B cell (primary cell): ENCODE measurements at regions not wholly inside any gene's neighbourhood (a gene's known extent, or its start where the extent isn't known, plus 50 kb on each side); places are given as distances from the start of the nearest gene placed in this dataset.

ENCODE experiments used
- ATAC-seq: fragments of 200-7000 bp; cut with Tn5 transposase; one replicate; pipeline ENCODE4 v1.10.0; 2021; ENCODE audit warnings: low read depth, mild to moderate bottlenecking, moderate number of reproducible peaks, moderate library complexity
- CTCF ChIA-PET: fragments of 350-600 bp; sonication (Branson Sonifier 250); formaldehyde crosslinking; loops from one replicate; lab custom pipeline; 2021; ENCODE audit warnings: antibody characterized with exemption, inconsistent platforms; lab: Charles Lee
- POLR2A ChIA-PET: fragments of 350-600 bp; sonication (Branson Sonifier 250); formaldehyde crosslinking; loops from one replicate; lab custom pipeline; 2021; ENCODE audit warnings: antibody characterized with exemption; lab: Charles Lee
- DNase-seq: peaks from one replicate; pipeline ENCODE4 v3.0.0; 2013
- H2AFZ ChIP-seq: 2 replicates; pipeline ENCODE4 v1.6.1; 2012; ENCODE audit warnings: mild to moderate bottlenecking, low read depth, low read length; ENCODE audit not compliant: insufficient read depth, poor library complexity, severe bottlenecking
- H3K27ac ChIP-seq, 2 donors: 1 replicate in 1 of 2; 2 replicates in 1 of 2; pipeline ENCODE4 v1.5.1; 2012 to 2013; ENCODE audit warnings: low read length in 2 of 2, mild to moderate bottlenecking in 2 of 2, moderate library complexity in 1 of 2
- H3K27me3 ChIP-seq, 4 experiments: fragments of 200-600 bp in 1 of 4; sonication (generic) in 1 of 4; replicated peaks in 1 of 4; 1 replicate in 2 of 4; 2 replicates in 2 of 4; pipeline versions ENCODE4 v1.6.1 to v1.7.0; 2013 to 2016; ENCODE audit warnings: low read length in 3 of 4, mild to moderate bottlenecking in 2 of 4, mixed read lengths in 1 of 4, moderate library complexity in 1 of 4; ENCODE audit not compliant: insufficient read depth in 4 of 4, control insufficient read depth in 3 of 4; ENCODE audit errors: control extremely low read depth in 1 of 4
- H3K36me3 ChIP-seq, 2 experiments: replicated peaks in 1 of 2; 1 replicate in 1 of 2; 2 replicates in 1 of 2; pipeline versions ENCODE4 v1.6.1 to v1.7.1; 2013; ENCODE audit warnings: low read length in 1 of 2; ENCODE audit not compliant: insufficient read depth in 2 of 2, control insufficient read depth in 1 of 2; ENCODE audit errors: control extremely low read depth in 1 of 2, extremely low read depth in 1 of 2
- H3K4me1 ChIP-seq, 2 donors: fragments of 200-600 bp in 1 of 2; sonication (generic) in 1 of 2; 1 replicate in 1 of 2; 2 replicates in 1 of 2; pipeline versions ENCODE4 v1.5.1 to v1.6.1; 2013 to 2017; ENCODE audit warnings: low read length in 2 of 2; ENCODE audit not compliant: control insufficient read depth in 2 of 2, insufficient read depth in 2 of 2
- H3K4me2 ChIP-seq: replicated peaks from 2 replicates; pipeline ENCODE3; 2012; ENCODE audit warnings: mild to moderate bottlenecking, low read depth, low read length; ENCODE audit not compliant: poor library complexity, severe bottlenecking
- H3K4me3 ChIP-seq, 5 experiments: fragments of 200-600 bp in 1 of 5; sonication (generic) in 1 of 5; 1 replicate in 3 of 5; 2 replicates in 2 of 5; pipeline versions ENCODE4 v1.5.1 to v1.7.0; 2011 to 2016; ENCODE audit warnings: low read length in 4 of 5, mild to moderate bottlenecking in 4 of 5, low read depth in 2 of 5, control low read depth in 1 of 5, moderate library complexity in 1 of 5; ENCODE audit not compliant: insufficient read depth in 1 of 5; ENCODE audit errors: control extremely low read depth in 1 of 5, extremely low read depth in 1 of 5
- H3K79me2 ChIP-seq: fragments of 200-600 bp; sonication (generic); one replicate; pipeline ENCODE4 v1.6.0; 2016; ENCODE audit warnings: low read length; ENCODE audit not compliant: control insufficient read depth, insufficient read depth
- H3K9ac ChIP-seq: fragments of 200-600 bp; sonication (generic); 2 replicates; pipeline ENCODE4 v1.6.1; 2017; ENCODE audit warnings: mild to moderate bottlenecking, low read length, moderate library complexity
- H3K9me3 ChIP-seq, 3 donors: one replicate each; pipeline versions ENCODE4 v1.6.1 to v1.7.1; 2013; ENCODE audit warnings: low read length in 2 of 3; ENCODE audit not compliant: control insufficient read depth in 2 of 3, insufficient read depth in 1 of 3; ENCODE audit errors: control extremely low read depth in 1 of 3
- H4K20me1 ChIP-seq: 2 replicates; pipeline ENCODE4 v1.6.0; 2012; ENCODE audit warnings: mild to moderate bottlenecking, low read length; ENCODE audit not compliant: insufficient read depth, control insufficient read depth, poor library complexity, severe bottlenecking
- H3K27ac Mint-ChIP-seq: one replicate; pipeline ENCODE4 v1.8.0; 2021; ENCODE audit warnings: mixed read lengths
- H3K27me3 Mint-ChIP-seq: one replicate; pipeline ENCODE4 v1.8.0; 2021; ENCODE audit warnings: mixed read lengths
- H3K4me1 Mint-ChIP-seq: one replicate; pipeline ENCODE4 v1.8.0; 2021; ENCODE audit warnings: mixed read lengths
- H3K4me3 Mint-ChIP-seq: one replicate; pipeline ENCODE4 v1.8.0; 2021; ENCODE audit warnings: mixed read lengths
- H3K9me3 Mint-ChIP-seq: one replicate; pipeline ENCODE4 v1.8.0; 2022; ENCODE audit warnings: mixed read lengths; ENCODE audit not compliant: insufficient read depth
- EZH2 ChIP-seq: IDR thresholded peaks from 2 replicates; pipeline ENCODE4 v1.6.1; 2012; ENCODE audit warnings: borderline replicate concordance, low read depth, mild to moderate bottlenecking, moderate library complexity, low read length; ENCODE audit not compliant: insufficient read depth, poor library complexity, severe bottlenecking
- WGBS: methylation state at CpG from one replicate; pipeline ENCODE4 v1.1.5; 2013; ENCODE audit warnings: missing lambda C conversion rate; ENCODE audit not compliant: insufficient coverage; 5-methylcytosine and 5-hydroxymethylcytosine counted together
- intact Hi-C: fragments of 100-400 bp; cut with micrococcal nuclease; formaldehyde crosslinking; loops from one replicate; pipeline ENCODE4 v1.10.0; 2022
- TF ChIP-seq, protein P1 (sequence below): fragments of 200-600 bp; IDR thresholded peaks from one replicate; pipeline ENCODE4 v1.8.0; 2022; ENCODE audit warnings: antibody characterized with exemption, mild to moderate bottlenecking

DNA sequence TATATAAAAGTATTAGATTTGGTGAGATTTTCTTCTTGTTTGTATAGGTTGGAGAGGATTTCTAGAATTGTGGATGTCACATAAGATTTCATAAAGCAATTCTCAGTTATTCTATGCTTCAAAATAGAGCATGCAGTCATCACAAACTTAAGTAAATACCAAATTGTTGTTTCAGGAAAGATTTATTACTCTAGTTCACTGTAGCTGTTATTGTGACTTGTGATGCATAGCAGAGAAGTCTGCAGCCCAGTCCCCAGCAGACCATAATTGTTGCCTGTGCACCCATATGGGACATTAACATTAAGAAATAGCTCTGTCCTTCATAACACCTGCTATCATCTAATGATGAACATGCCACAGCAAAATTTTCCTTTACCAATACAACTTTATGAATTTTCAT, 228.0 kb upstream of the FAM83B start:
- Histone ChIP-seq H3K79me2 (no peaks in the 10 kb centered on the region), H3K36me3 (no peaks in the 10 kb centered on the region), H3K27me3 (no peaks in the 10 kb centered on the region), H2AFZ (no peak overlapping the region), H3K4me3 (no peak overlapping the region), H3K27ac (no peak overlapping the region), H3K4me1 (no peaks in the 10 kb centered on the region), H3K9ac (no peak overlapping the region), H3K4me2 (no peak overlapping the region), H3K9me3 (peaks cover 0 to 5% (median 0%) of the 10 kb centered on the region in 3 donors), H4K20me1 (no peaks in the 10 kb centered on the region)
- ATAC-seq, result no peak
- no peaks in the 10 kb centered on the region for H3K27me3 Mint-ChIP-seq
- intact Hi-C loops, result no loop called here
- no peak overlapping the region for H3K4me3 Mint-ChIP-seq
- H3K9me3 Mint-ChIP-seq, result no peaks in the 10 kb centered on the region
- ChIA-PET POLR2A (no interaction called here), CTCF (no interaction called here)
- DNase-seq, result no peak
- no peak overlapping the region for H3K27ac Mint-ChIP-seq
- no peak for TF ChIP-seq EZH2
- TF ChIP-seq, protein P1, sequence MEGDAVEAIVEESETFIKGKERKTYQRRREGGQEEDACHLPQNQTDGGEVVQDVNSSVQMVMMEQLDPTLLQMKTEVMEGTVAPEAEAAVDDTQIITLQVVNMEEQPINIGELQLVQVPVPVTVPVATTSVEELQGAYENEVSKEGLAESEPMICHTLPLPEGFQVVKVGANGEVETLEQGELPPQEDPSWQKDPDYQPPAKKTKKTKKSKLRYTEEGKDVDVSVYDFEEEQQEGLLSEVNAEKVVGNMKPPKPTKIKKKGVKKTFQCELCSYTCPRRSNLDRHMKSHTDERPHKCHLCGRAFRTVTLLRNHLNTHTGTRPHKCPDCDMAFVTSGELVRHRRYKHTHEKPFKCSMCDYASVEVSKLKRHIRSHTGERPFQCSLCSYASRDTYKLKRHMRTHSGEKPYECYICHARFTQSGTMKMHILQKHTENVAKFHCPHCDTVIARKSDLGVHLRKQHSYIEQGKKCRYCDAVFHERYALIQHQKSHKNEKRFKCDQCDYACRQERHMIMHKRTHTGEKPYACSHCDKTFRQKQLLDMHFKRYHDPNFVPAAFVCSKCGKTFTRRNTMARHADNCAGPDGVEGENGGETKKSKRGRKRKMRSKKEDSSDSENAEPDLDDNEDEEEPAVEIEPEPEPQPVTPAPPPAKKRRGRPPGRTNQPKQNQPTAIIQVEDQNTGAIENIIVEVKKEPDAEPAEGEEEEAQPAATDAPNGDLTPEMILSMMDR, result no peak
- H3K4me1 Mint-ChIP-seq, result no peaks in the 10 kb centered on the region

DNA sequence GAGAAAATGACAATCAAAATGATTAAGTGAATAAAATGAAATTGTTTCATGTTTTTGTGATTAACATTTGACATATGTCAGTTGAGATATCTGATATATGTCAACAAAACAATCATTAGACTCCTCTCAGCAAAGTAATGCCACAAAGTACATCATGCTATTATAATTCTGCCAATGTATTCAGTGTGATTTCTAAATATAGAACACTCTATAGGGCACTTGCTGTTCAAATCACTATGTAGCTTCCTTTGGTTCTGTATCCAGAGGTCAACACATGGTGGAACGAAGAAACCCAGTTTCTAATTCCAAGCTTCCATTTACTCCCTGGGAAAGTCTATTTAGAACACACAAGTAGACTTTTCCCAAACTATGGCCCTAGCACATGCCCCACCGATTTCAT, 227.5 kb upstream of the FAM83B start:
- no peaks in the 10 kb centered on the region for H3K36me3 ChIP-seq
- Mint-ChIP-seq H3K27ac (no peak overlapping the region), H3K27me3 (no peaks in the 10 kb centered on the region), H3K4me1 (no peaks in the 10 kb centered on the region), H3K4me3 (no peak overlapping the region), H3K9me3 (no peaks in the 10 kb centered on the region)
- no peak overlapping the region for H3K9ac ChIP-seq
- POLR2A ChIA-PET, result no interaction called here
- no peak overlapping the region for H3K27ac ChIP-seq
- intact Hi-C loops, result no loop called here
- H3K79me2 ChIP-seq, result no peaks in the 10 kb centered on the region
- no peaks in the 10 kb centered on the region for H3K27me3 ChIP-seq
- DNase-seq (no peak), ATAC-seq (no peak)
- H4K20me1 ChIP-seq, result no peaks in the 10 kb centered on the region
- TF ChIP-seq, protein P1, result no peak
- TF ChIP-seq EZH2, result no peak
- H2AFZ ChIP-seq, result no peak overlapping the region
- no peaks in the 10 kb centered on the region for H3K4me1 ChIP-seq
- CTCF ChIA-PET, result no interaction called here
- H3K4me2 ChIP-seq, result no peak overlapping the region
- WGBS, result 100% methylated on average over 1 of the region's 2 CpGs
- no peak overlapping the region for H3K4me3 ChIP-seq
- peaks cover 0 to 5% (median 0%) of the 10 kb centered on the region in 3 donors for H3K9me3 ChIP-seq
